ENCODE measurements at regions not wholly inside any gene's neighbourhood (a gene's known extent, or its start where the extent isn't known, plus 50 kb on each side); places are given as distances from the start of the nearest gene placed in this dataset.

GRCh38 chr14:22393796-22394195 is 195.2 kb downstream of the DAD1 start:
- H4K20me1 ChIP-seq (ENCODE audit: insufficient read depth): no peaks in the 10 kb centered on the region
- no peaks in the 10 kb centered on the region for H3K9me3 ChIP-seq (ENCODE audit: control insufficient read depth in 1 of 2, insufficient read depth in 1 of 2, low read depth in 1 of 2, low read length in 2 of 2)
- no peak overlapping the region for H3K27ac ChIP-seq (ENCODE audit: low read depth, low read length)
- no peak for DNase-seq (ENCODE audit: low read depth, low spot score)
- intact Hi-C loops (cut with micrococcal nuclease): loop anchor here (5.0 kb wide), 2 partner anchors 39 to 259 kb away; no protein-coding TSS in a partner anchor
- no peak overlapping the region for H3K9ac ChIP-seq (ENCODE audit: low read length)
- ChIA-PET POLR2A (no interaction called here), RAD21 (ENCODE audit: low non-redundant PET in 1 of 2, low total read pairs in 2 of 2, uncharacterized antibody in 2 of 2, unreplicated experiment in 2 of 2) (no interaction called here), CTCF (interaction anchor here (2.1 kb wide), 1 partner anchor 78 kb away, joined by 13 read pairs; no protein-coding TSS in a partner anchor)
- BruUV-seq (replicated peaks): no TSS peak
- no peaks in the 10 kb centered on the region for H3K9me2 ChIP-seq (ENCODE audit: insufficient read depth)
- H3K4me1 ChIP-seq (ENCODE audit: control insufficient read depth in 1 of 2, insufficient read depth in 2 of 2, low read length in 2 of 2): no peaks in the 10 kb centered on the region
- H3K4me3 ChIP-seq (replicated peaks in 1 of 2; ENCODE audit: low read depth in 1 of 2, low read length in 2 of 2): no peak overlapping the region
- H3K36me3 ChIP-seq (ENCODE audit: control insufficient read depth in 1 of 2, insufficient read depth in 2 of 2, low read length in 2 of 2): no peaks in the 10 kb centered on the region
- no peak overlapping the region for H3K4me2 ChIP-seq (ENCODE audit: low read length)
- H2AFZ ChIP-seq (ENCODE audit: low read depth, low read length, poor library complexity, severe bottlenecking): no peak overlapping the region
- no peak for ATAC-seq
- peaks cover 96% of the 10 kb centered on the region for H3K27me3 ChIP-seq (ENCODE audit: insufficient read depth, low read length)
- TF ChIP-seq SRF (IDR thresholded peaks at IDR 0.05; ENCODE audit: low read depth): no peak
- TF ChIP-seq, protein P1, sequence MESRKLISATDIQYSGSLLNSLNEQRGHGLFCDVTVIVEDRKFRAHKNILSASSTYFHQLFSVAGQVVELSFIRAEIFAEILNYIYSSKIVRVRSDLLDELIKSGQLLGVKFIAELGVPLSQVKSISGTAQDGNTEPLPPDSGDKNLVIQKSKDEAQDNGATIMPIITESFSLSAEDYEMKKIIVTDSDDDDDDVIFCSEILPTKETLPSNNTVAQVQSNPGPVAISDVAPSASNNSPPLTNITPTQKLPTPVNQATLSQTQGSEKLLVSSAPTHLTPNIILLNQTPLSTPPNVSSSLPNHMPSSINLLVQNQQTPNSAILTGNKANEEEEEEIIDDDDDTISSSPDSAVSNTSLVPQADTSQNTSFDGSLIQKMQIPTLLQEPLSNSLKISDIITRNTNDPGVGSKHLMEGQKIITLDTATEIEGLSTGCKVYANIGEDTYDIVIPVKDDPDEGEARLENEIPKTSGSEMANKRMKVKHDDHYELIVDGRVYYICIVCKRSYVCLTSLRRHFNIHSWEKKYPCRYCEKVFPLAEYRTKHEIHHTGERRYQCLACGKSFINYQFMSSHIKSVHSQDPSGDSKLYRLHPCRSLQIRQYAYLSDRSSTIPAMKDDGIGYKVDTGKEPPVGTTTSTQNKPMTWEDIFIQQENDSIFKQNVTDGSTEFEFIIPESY (IDR thresholded peaks at IDR 0.05; ENCODE audit: extremely low read depth, insufficient replicate concordance, low read length): no peak
- TF ChIP-seq FOSL1 (IDR thresholded peaks at IDR 0.05; ENCODE audit: low read depth): no peak
- TF ChIP-seq CEBPB (IDR thresholded peaks at IDR 0.05; ENCODE audit: low read depth): no peak
- no peak for TF ChIP-seq EZH2 (IDR thresholded peaks at IDR 0.05)
- no peak for TF ChIP-seq EGR1 (IDR thresholded peaks at IDR 0.05; ENCODE audit: low read depth)
- no peak for TF ChIP-seq POLR2AphosphoS5 (IDR thresholded peaks at IDR 0.05; ENCODE audit: low read depth, low read length)
- no peak for TF ChIP-seq YY1 (IDR thresholded peaks at IDR 0.05; ENCODE audit: extremely low read depth, insufficient replicate concordance, low read depth, low read length)
- TF ChIP-seq CTCF (IDR thresholded peaks at IDR 0.05 in 2 of 3, conservative IDR thresholded peaks at IDR 0.05 in 1 of 3; ENCODE audit: borderline replicate concordance in 1 of 3, insufficient read depth in 1 of 3, low read depth in 2 of 3, low read length in 2 of 3): no peak
- no peak for TF ChIP-seq ELF1 (IDR thresholded peaks at IDR 0.05; ENCODE audit: borderline replicate concordance, low read depth)
- H3K79me2 ChIP-seq (ENCODE audit: insufficient read depth, low read length): no peaks in the 10 kb centered on the region
